ENCODE measurements at regions not wholly inside any gene's neighbourhood (a gene's known extent, or its start where the extent isn't known, plus 50 kb on each side); places are given as distances from the start of the nearest gene placed in this dataset.

DNA sequence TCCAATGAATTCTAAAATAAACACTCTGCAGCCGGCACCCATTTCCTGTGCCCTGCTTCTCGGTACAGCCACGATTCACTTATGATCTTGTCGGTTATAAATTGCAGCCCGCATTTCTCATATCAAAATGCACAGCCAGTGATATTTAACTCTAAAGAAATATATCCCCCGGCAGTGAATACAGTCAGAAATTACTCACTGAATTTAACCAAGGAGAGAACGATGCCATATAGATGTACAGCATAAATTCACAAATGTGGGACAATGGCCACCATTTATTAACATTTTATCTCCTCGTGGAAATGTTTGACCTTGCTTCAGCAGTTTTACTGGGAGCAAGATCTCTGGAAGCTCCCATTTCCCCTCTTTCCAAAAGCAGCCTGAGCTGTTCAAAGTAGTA lies 1517.8 kb downstream of the BRD1 start:
- no peak for TF ChIP-seq GATA3 (IDR thresholded peaks at IDR 0.05; ENCODE audit: low read depth, low read length)
- no peak for TF ChIP-seq GATA2 (IDR thresholded peaks at IDR 0.05; ENCODE audit: low read depth, low read length)
